Activated CD8-positive, alpha-beta memory T cell treated with anti-CD3 and anti-CD28 coated beads, Interleukin-2, amount 50 U/mL, for 48 hours (primary cell): ENCODE measurements at regions not wholly inside any gene's neighbourhood (a gene's known extent, or its start where the extent isn't known, plus 50 kb on each side); places are given as distances from the start of the nearest gene placed in this dataset.

Source experiments
- DNase-seq: peaks from one replicate; pipeline ENCODE4 v3.0.0-alpha.2; 2020

DNA sequence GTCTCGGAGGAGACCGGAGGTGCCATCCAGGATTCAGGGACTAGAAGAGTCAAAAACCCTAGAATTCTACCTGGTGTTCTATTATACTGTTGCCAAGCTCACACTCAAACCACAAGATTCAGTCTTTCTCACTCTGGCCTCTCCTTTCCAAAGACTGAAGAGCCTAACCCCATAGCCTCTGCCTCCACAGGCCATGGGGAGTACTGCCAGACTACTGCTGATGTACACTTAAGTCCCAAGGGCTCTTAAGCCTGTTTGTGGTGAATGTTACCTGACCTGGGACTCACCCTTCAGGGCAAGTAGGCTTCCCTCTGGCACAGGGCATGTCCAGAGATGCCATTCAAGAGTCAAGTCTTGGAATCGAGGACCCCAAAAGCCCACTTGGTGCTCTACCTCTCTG is 58.9 kb upstream of the IRS4 start:
- no peak for DNase-seq
